ENCODE measurements at regions not wholly inside any gene's neighbourhood (a gene's known extent, or its start where the extent isn't known, plus 50 kb on each side); places are given as distances from the start of the nearest gene placed in this dataset.

GRCh38 chr2:59936048-59936447 is 617.4 kb downstream of the BCL11A start:
- Histone ChIP-seq H3K79me2 (ENCODE audit: control insufficient read depth in 1 of 2, insufficient read depth in 2 of 2, low read length in 2 of 2) (no peaks in the 10 kb centered on the region), H2AFZ (ENCODE audit: low read length) (no peak overlapping the region), H3K56ac (replicated peaks; ENCODE audit: insufficient read length, low read depth, low read length) (no peak overlapping the region), H3K18ac (ENCODE audit: extremely low read depth, low read length) (no peak overlapping the region), H2BK5ac (ENCODE audit: low read depth, low read length) (no peak overlapping the region), H3K4me2 (ENCODE audit: insufficient read depth in 1 of 2, low read depth in 2 of 2, low read length in 2 of 2) (no peak overlapping the region), H2BK15ac (ENCODE audit: low read length) (no peak overlapping the region), H3K27ac (ENCODE audit: low read depth, low read length) (no peak overlapping the region), H3K9ac (replicated peaks in 1 of 4; ENCODE audit: extremely low read depth in 1 of 4, low read depth in 3 of 4, low read length in 3 of 4) (no peak overlapping the region), H4K20me1 (replicated peaks in 1 of 2; ENCODE audit: control insufficient read depth in 1 of 2, insufficient read depth in 2 of 2, low read length in 2 of 2) (no peaks in the 10 kb centered on the region), H2BK20ac (ENCODE audit: low read length) (no peak overlapping the region), H3K4ac (replicated peaks; ENCODE audit: insufficient read length, low read depth, low read length) (no peak overlapping the region), H4K91ac (replicated peaks; ENCODE audit: insufficient read length, low read length) (no peak overlapping the region), H3K79me1 (ENCODE audit: low read depth, low read length) (no peaks in the 10 kb centered on the region), H3K9me3 (ENCODE audit: insufficient read depth in 2 of 2, low read depth in 1 of 2, low read length in 1 of 2) (no peaks in the 10 kb centered on the region), H3K4me3 (ENCODE audit: extremely low read depth in 1 of 4, insufficient read depth in 2 of 4, low read depth in 3 of 4, low read length in 4 of 4) (no peak overlapping the region), H3K27me3 (replicated peaks in 1 of 4; ENCODE audit: control insufficient read depth in 3 of 4, extremely low read depth in 1 of 4, insufficient read depth in 3 of 4, low read length in 3 of 4) (no peaks in the 10 kb centered on the region), H2AK5ac (ENCODE audit: low read depth, low read length) (no peak overlapping the region), H4K8ac (ENCODE audit: extremely low read depth, insufficient read depth, low read length) (no peak overlapping the region), H3K36me3 (ENCODE audit: control insufficient read depth in 2 of 4, insufficient read depth in 4 of 4, low read length in 3 of 4) (no peaks in the 10 kb centered on the region), H3K14ac (ENCODE audit: insufficient read length) (no peak overlapping the region), H3K4me1 (replicated peaks in 1 of 4; ENCODE audit: control insufficient read depth in 3 of 4, insufficient read depth in 4 of 4, low read length in 3 of 4) (no peaks in the 10 kb centered on the region), H3K23ac (ENCODE audit: insufficient read length) (no peak overlapping the region), H4K5ac (ENCODE audit: insufficient read length, low read depth, low read length) (no peak overlapping the region), H2BK12ac (ENCODE audit: low read depth, low read length) (no peak overlapping the region), H3K23me2 (ENCODE audit: low read depth, low read length) (no peaks in the 10 kb centered on the region), H2BK120ac (replicated peaks; ENCODE audit: low read depth, low read length) (no peak overlapping the region)
- FAIRE-seq: no peak
- no peak for DNase-seq (ENCODE audit: low read depth in 1 of 2, low spot score in 2 of 2)
- CTCF ChIA-PET (ENCODE audit: partially characterized antibody): interaction anchor here (0.7 to 2.5 kb wide), 5 partner anchors 14 to 181 kb away, joined by 3 to 8 read pairs (median 3); no protein-coding TSS in a partner anchor
- POLR2A ChIA-PET (ENCODE audit: partially characterized antibody): no interaction called here
- 93% methylated on average over 3 of the region's 3 CpGs; no CpG with 5 or more reads in 1 of the 2 experiments for WGBS, 2 experiments (ENCODE audit: extremely low coverage in 1 of 2, insufficient coverage in 1 of 2, insufficient read length in 1 of 2, insufficient replicate concordance in 2 of 2, low coverage in 1 of 2, low lambda C conversion rate in 2 of 2, missing lambda C conversion rate in 1 of 2)
- no peak for TF ChIP-seq RXRA (IDR thresholded peaks at IDR 0.05; ENCODE audit: insufficient read depth, low read depth, low read length)
- no peak for TF ChIP-seq CEBPB (IDR thresholded peaks at IDR 0.05; ENCODE audit: low read depth, low read length)
- TF ChIP-seq ATF3 (IDR thresholded peaks at IDR 0.05; ENCODE audit: insufficient read depth, low read depth, low read length): no peak
- no peak for TF ChIP-seq SIN3A (conservative IDR thresholded peaks at IDR 0.05 in 1 of 2, IDR thresholded peaks at IDR 0.05 in 1 of 2; ENCODE audit: low read depth in 1 of 2, low read length in 2 of 2)
- no peak for TF ChIP-seq FOSL1 (IDR thresholded peaks at IDR 0.05; ENCODE audit: insufficient read depth, low read depth, low read length)
- TF ChIP-seq SP4 (IDR thresholded peaks at IDR 0.05; ENCODE audit: low read length): no peak
